GM23338 (cell line): ENCODE measurements at regions not wholly inside any gene's neighbourhood (a gene's known extent, or its start where the extent isn't known, plus 50 kb on each side); places are given as distances from the start of the nearest gene placed in this dataset.

ENCODE experiments used
- ATAC-seq: fragments of 200-7000 bp; cut with Tn5 transposase; 3 replicates; pipeline ENCODE4 v1.9.1; 2020
- DNase-seq: peaks from one replicate; pipeline ENCODE4 v3.0.0-alpha.2; 2015; ENCODE audit warnings: low spot score
- H2AFZ ChIP-seq: fragments of 200-600 bp; sonication (generic); 2 replicates; pipeline ENCODE4 v1.8.0; 2016; ENCODE audit warnings: antibody characterized with exemption, mild to moderate bottlenecking, moderate library complexity
- H3F3A ChIP-seq: fragments of 200-600 bp; sonication (generic); replicated peaks from 2 replicates; pipeline ENCODE4 v1.8.0; 2017; ENCODE audit warnings: antibody characterized with exemption, mixed run types, low read depth
- H3K27ac ChIP-seq: fragments of 200-600 bp; sonication (generic); 2 replicates; pipeline ENCODE4 v1.6.1; 2016; ENCODE audit warnings: low read depth
- H3K27me3 ChIP-seq: fragments of 200-600 bp; sonication (generic); 2 replicates; pipeline ENCODE4 v1.8.0; 2016; ENCODE audit warnings: mild to moderate bottlenecking, mixed run types, moderate library complexity; ENCODE audit not compliant: insufficient read depth
- H3K36me3 ChIP-seq: fragments of 200-600 bp; sonication (generic); 2 replicates; pipeline ENCODE4 v1.8.0; 2016; ENCODE audit warnings: mild to moderate bottlenecking; ENCODE audit not compliant: insufficient read depth
- H3K4me1 ChIP-seq: fragments of 200-600 bp; sonication (generic); 2 replicates; pipeline ENCODE4 v1.8.0; 2016; ENCODE audit warnings: mild to moderate bottlenecking, moderate library complexity; ENCODE audit not compliant: insufficient read depth
- H3K4me2 ChIP-seq: fragments of 200-600 bp; sonication (generic); 2 replicates; pipeline ENCODE4 v1.7.1; 2017; ENCODE audit warnings: mixed run types
- H3K4me3 ChIP-seq: fragments of 200-600 bp; sonication (generic); 2 replicates; pipeline ENCODE4 v1.6.1; 2016; ENCODE audit warnings: mixed run types
- H3K79me2 ChIP-seq: fragments of 200-600 bp; sonication (generic); replicated peaks from 2 replicates; pipeline ENCODE4 v1.8.0; 2017; ENCODE audit warnings: mild to moderate bottlenecking; ENCODE audit not compliant: insufficient read depth
- H3K9me2 ChIP-seq: fragments of 200-600 bp; sonication (generic); 2 replicates; pipeline ENCODE4 v1.8.0; 2017; ENCODE audit not compliant: insufficient read depth
- H4K20me1 ChIP-seq: fragments of 200-600 bp; sonication (generic); replicated peaks from 2 replicates; pipeline ENCODE4 v1.8.0; 2017; ENCODE audit warnings: mild to moderate bottlenecking; ENCODE audit not compliant: insufficient read depth
- H3K27ac Mint-ChIP-seq: 2 replicates; pipeline ENCODE4 v1.8.0; 2020; ENCODE audit warnings: inconsistent platforms, mild to moderate bottlenecking, moderate library complexity, mixed read lengths
- H3K27me3 Mint-ChIP-seq: 3 replicates; pipeline ENCODE4 v1.8.0; 2022; ENCODE audit warnings: low read depth, mild to moderate bottlenecking, moderate library complexity, mixed read lengths, inconsistent platforms; ENCODE audit not compliant: insufficient read depth, poor library complexity
- H3K36me3 Mint-ChIP-seq: 3 replicates; pipeline ENCODE4 v1.8.0; 2021; ENCODE audit warnings: low read depth, mild to moderate bottlenecking, inconsistent platforms, moderate library complexity, mixed read lengths
- H3K4me1 Mint-ChIP-seq: 3 replicates; pipeline ENCODE4 v1.8.0; 2020; ENCODE audit warnings: mild to moderate bottlenecking, inconsistent platforms, mixed read lengths
- H3K4me3 Mint-ChIP-seq: 3 replicates; pipeline ENCODE4 v1.8.0; 2021; ENCODE audit warnings: moderate library complexity, mild to moderate bottlenecking, inconsistent platforms, mixed read lengths
- H3K9me3 Mint-ChIP-seq: 3 replicates; pipeline ENCODE4 v1.8.0; 2020; ENCODE audit warnings: moderate library complexity, mild to moderate bottlenecking, inconsistent platforms, mixed read lengths
- CREB1 ChIP-seq: fragments of 250-450 bp; sonication (Bioruptor Pico); IDR thresholded peaks from 2 replicates; pipeline ENCODE4 v1.5.0; 2020; ENCODE audit warnings: low read depth, mild to moderate bottlenecking, moderate library complexity
- CTCF ChIP-seq, 2 experiments: fragments of 200-600 bp in 1 of 2; sonication (generic) in 1 of 2; conservative IDR thresholded peaks; 2 replicates each; pipeline versions ENCODE4 v1.5.1 to v1.6.1; 2016 to 2017; ENCODE audit warnings: antibody characterized with exemption in 2 of 2, low read depth in 2 of 2, mild to moderate bottlenecking in 2 of 2, moderate library complexity in 1 of 2
- ETS1 ChIP-seq: IDR thresholded peaks from 2 replicates; pipeline ENCODE4 v1.6.1; 2016; ENCODE audit warnings: antibody characterized with exemption
- EZH2 ChIP-seq: fragments of 200-600 bp; sonication (generic); IDR thresholded peaks from one replicate; pipeline ENCODE4 v1.8.0; 2017; ENCODE audit warnings: antibody characterized with exemption, mild to moderate bottlenecking, low read depth; ENCODE audit not compliant: unreplicated experiment
- EZH2phosphoT487 ChIP-seq: fragments of 200-600 bp; sonication (generic); IDR thresholded peaks from one replicate; pipeline ENCODE4 v1.8.1; 2018; ENCODE audit warnings: antibody characterized with exemption; ENCODE audit not compliant: unreplicated experiment
- JUNB ChIP-seq: IDR thresholded peaks from one replicate; pipeline ENCODE4 v1.6.1; 2016; ENCODE audit warnings: antibody characterized with exemption; ENCODE audit not compliant: unreplicated experiment
- NANOG ChIP-seq: IDR thresholded peaks from 2 replicates; pipeline ENCODE4 v1.6.1; 2016; ENCODE audit warnings: antibody characterized with exemption, borderline replicate concordance
- POLR2AphosphoS5 ChIP-seq: IDR thresholded peaks from 2 replicates; pipeline ENCODE4 v1.6.1; 2016; ENCODE audit warnings: antibody characterized with exemption, low read depth
- REST ChIP-seq: IDR thresholded peaks from one replicate; pipeline ENCODE4 v1.6.1; 2018; ENCODE audit warnings: antibody characterized with exemption; ENCODE audit not compliant: unreplicated experiment
- STAT1 ChIP-seq: IDR thresholded peaks from one replicate; pipeline ENCODE4 v1.6.1; 2016; ENCODE audit warnings: antibody characterized with exemption; ENCODE audit not compliant: unreplicated experiment
- ZNF114 ChIP-seq: fragments of 250-450 bp; sonication (Bioruptor Pico); IDR thresholded peaks from 2 replicates; pipeline ENCODE4 v1.5.0; 2020; ENCODE audit warnings: mild to moderate bottlenecking, moderate library complexity
- ZNF331 ChIP-seq: fragments of 250-450 bp; sonication (Bioruptor Pico); IDR thresholded peaks from 2 replicates; pipeline ENCODE4 v1.5.0; 2020; ENCODE audit warnings: low read depth, mild to moderate bottlenecking, moderate library complexity
- ZNF462 ChIP-seq: fragments of 250-450 bp; sonication (Bioruptor Pico); IDR thresholded peaks from 2 replicates; pipeline ENCODE4 v1.5.0; 2020; ENCODE audit warnings: mild to moderate bottlenecking, moderate library complexity

GRCh38 chr14:34044666-34045306, 93.9 kb upstream of the EGLN3 start:
- Histone ChIP-seq H4K20me1 (no peaks in the 10 kb centered on the region), H3K79me2 (no peaks in the 10 kb centered on the region), H3K4me1 (no peaks in the 10 kb centered on the region), H3K4me3 (no peak overlapping the region), H3K4me2 (no peak overlapping the region), H3K36me3 (no peaks in the 10 kb centered on the region), H3F3A (no peaks in the 10 kb centered on the region), H3K27me3 (no peaks in the 10 kb centered on the region), H2AFZ (no peak overlapping the region), H3K9me2 (0 out of 2 replicates have a peak, but pooled peaks cover 18% of the 10 kb centered on the region), H3K27ac (no peak overlapping the region)
- peaks cover 9% of the 10 kb centered on the region for H3K27me3 Mint-ChIP-seq
- no peaks in the 10 kb centered on the region; the same call in 2 of the 3 replicates for H3K36me3 Mint-ChIP-seq
- H3K9me3 Mint-ChIP-seq, result no peaks in the 10 kb centered on the region
- H3K27ac Mint-ChIP-seq, result no peak overlapping the region
- H3K4me3 Mint-ChIP-seq, result no peak overlapping the region
- ATAC-seq (no peak), DNase-seq (no peak)
- peaks cover 7% of the 10 kb centered on the region for H3K4me1 Mint-ChIP-seq
- TF ChIP-seq STAT1, result no peak
- no peak for TF ChIP-seq EZH2phosphoT487
- TF ChIP-seq CREB1 (CRISPR knock-in tag), result no peak
- TF ChIP-seq POLR2AphosphoS5, result no peak
- no peak for TF ChIP-seq NANOG
- TF ChIP-seq REST, result no peak
- no peak for TF ChIP-seq JUNB
- TF ChIP-seq EZH2, result no peak
- TF ChIP-seq CTCF (conservative IDR thresholded peaks at IDR 0.05; ENCODE audit: low read depth in 2 of 2), result no peak
- TF ChIP-seq ETS1, result no peak
- TF ChIP-seq ZNF331 (CRISPR knock-in tag), result no peak
- TF ChIP-seq ZNF462 (CRISPR knock-in tag), result no peak
- no peak for TF ChIP-seq ZNF114 (CRISPR knock-in tag)
